ENCODE measurements at regions not wholly inside any gene's neighbourhood (a gene's known extent, or its start where the extent isn't known, plus 50 kb on each side); places are given as distances from the start of the nearest gene placed in this dataset.

GRCh38 chr13:97700306-97700848, 253.1 kb upstream of the IPO5 start:
- ChIA-PET POLR2A (no interaction called here), CTCF (no interaction called here)
- no peaks in the 10 kb centered on the region for H3K27me3 ChIP-seq (ENCODE audit: control insufficient read depth, insufficient read depth, low read length)
- no peak for DNase-seq (ENCODE audit: low read depth, low spot score)
- no peak overlapping the region for H3K4me3 ChIP-seq (ENCODE audit: low read depth, low read length)
- H3K9me3 ChIP-seq (ENCODE audit: control insufficient read depth, insufficient read depth, low read length), result no peaks in the 10 kb centered on the region
- TF ChIP-seq CTCF (IDR thresholded peaks at IDR 0.05; ENCODE audit: low read depth, low read length), result no peak
- no peak overlapping the region for H3K27ac ChIP-seq (ENCODE audit: low read depth, low read length)

GRCh38 chr13:97702614-97703013, 250.9 kb upstream of the IPO5 start:
- ChIA-PET CTCF (no interaction called here), POLR2A (no interaction called here)
- no peak overlapping the region for H3K27ac ChIP-seq (ENCODE audit: low read depth, low read length)
- no peak for TF ChIP-seq CTCF (IDR thresholded peaks at IDR 0.05; ENCODE audit: low read depth, low read length)
- no peak for DNase-seq (ENCODE audit: low read depth, low spot score)
- H3K4me3 ChIP-seq (ENCODE audit: low read depth, low read length), result no peak overlapping the region
- no peaks in the 10 kb centered on the region for H3K9me3 ChIP-seq (ENCODE audit: control insufficient read depth, insufficient read depth, low read length)
- no peaks in the 10 kb centered on the region for H3K27me3 ChIP-seq (ENCODE audit: control insufficient read depth, insufficient read depth, low read length)

GRCh38 chr13:97710797-97711196, 242.7 kb upstream of the IPO5 start:
- no peak for DNase-seq (ENCODE audit: low read depth, low spot score)
- Histone ChIP-seq H3K27me3 (ENCODE audit: control insufficient read depth, insufficient read depth, low read length) (no peaks in the 10 kb centered on the region), H3K4me3 (ENCODE audit: low read depth, low read length) (no peak overlapping the region), H3K9me3 (ENCODE audit: control insufficient read depth, insufficient read depth, low read length) (no peaks in the 10 kb centered on the region), H3K27ac (ENCODE audit: low read depth, low read length) (no peak overlapping the region)
- ChIA-PET POLR2A (no interaction called here), CTCF (no interaction called here)
- no peak for TF ChIP-seq CTCF (IDR thresholded peaks at IDR 0.05; ENCODE audit: low read depth, low read length)

GRCh38 chr13:97712770-97713169, 240.7 kb upstream of the IPO5 start:
- no peaks in the 10 kb centered on the region for H3K9me3 ChIP-seq (ENCODE audit: control insufficient read depth, insufficient read depth, low read length)
- ChIA-PET POLR2A (no interaction called here), CTCF (no interaction called here)
- no peak for DNase-seq (ENCODE audit: low read depth, low spot score)
- TF ChIP-seq CTCF (IDR thresholded peaks at IDR 0.05; ENCODE audit: low read depth, low read length), result no peak
- H3K27me3 ChIP-seq (ENCODE audit: control insufficient read depth, insufficient read depth, low read length), result no peaks in the 10 kb centered on the region
- no peak overlapping the region for H3K4me3 ChIP-seq (ENCODE audit: low read depth, low read length)
- H3K27ac ChIP-seq (ENCODE audit: low read depth, low read length), result no peak overlapping the region

- ChIA-PET POLR2A (interaction anchor here (0.6 kb wide), 1 partner anchor 126 kb away, joined by 5 read pairs; no protein-coding TSS in a partner anchor), CTCF (no interaction called here)
- Histone ChIP-seq H3K27me3 (ENCODE audit: control insufficient read depth, insufficient read depth, low read length) (no peaks in the 10 kb centered on the region), H3K27ac (ENCODE audit: low read depth, low read length) (no peak overlapping the region), H3K4me3 (ENCODE audit: low read depth, low read length) (no peak overlapping the region), H3K9me3 (ENCODE audit: control insufficient read depth, insufficient read depth, low read length) (no peaks in the 10 kb centered on the region)
- no peak for TF ChIP-seq CTCF (IDR thresholded peaks at IDR 0.05; ENCODE audit: low read depth, low read length)
- no peak for DNase-seq (ENCODE audit: low read depth, low spot score)
Observed at GRCh38 chr13:97715763-97716162, 237.7 kb upstream of the IPO5 start.

Data from AG04450 (cell line).